SK-N-MC (cell line): ENCODE measurements at regions not wholly inside any gene's neighbourhood (a gene's known extent, or its start where the extent isn't known, plus 50 kb on each side); places are given as distances from the start of the nearest gene placed in this dataset.

Experiments used
- EZH2 ChIP-seq: fragments of 200-600 bp; sonication (generic); IDR thresholded peaks from one replicate; pipeline ENCODE4 v1.6.1; 2017; ENCODE audit warnings: antibody characterized with exemption
- FOXP2 ChIP-seq: optimal IDR thresholded peaks from 2 replicates; pipeline ENCODE3; 2011; ENCODE audit warnings: mild to moderate bottlenecking, moderate library complexity; ENCODE audit not compliant: insufficient read depth; ENCODE audit errors: extremely low read length, control extremely low read depth
- POLR2AphosphoS5 ChIP-seq: IDR thresholded peaks from 2 replicates; pipeline ENCODE4 v1.6.1; 2012; ENCODE audit warnings: mild to moderate bottlenecking, low read depth, low read length, borderline replicate concordance

GRCh38 chr1:201596101-201596868 is 57.4 kb downstream of the NAV1 start:
- TF ChIP-seq EZH2 (no peak), POLR2AphosphoS5 (no peak), FOXP2 (no peak)
